ENCODE measurements at regions not wholly inside any gene's neighbourhood (a gene's known extent, or its start where the extent isn't known, plus 50 kb on each side); places are given as distances from the start of the nearest gene placed in this dataset.
A peak's percentile ranks its signal among the peaks of the same experiment; 100 is the strongest.

DNA sequence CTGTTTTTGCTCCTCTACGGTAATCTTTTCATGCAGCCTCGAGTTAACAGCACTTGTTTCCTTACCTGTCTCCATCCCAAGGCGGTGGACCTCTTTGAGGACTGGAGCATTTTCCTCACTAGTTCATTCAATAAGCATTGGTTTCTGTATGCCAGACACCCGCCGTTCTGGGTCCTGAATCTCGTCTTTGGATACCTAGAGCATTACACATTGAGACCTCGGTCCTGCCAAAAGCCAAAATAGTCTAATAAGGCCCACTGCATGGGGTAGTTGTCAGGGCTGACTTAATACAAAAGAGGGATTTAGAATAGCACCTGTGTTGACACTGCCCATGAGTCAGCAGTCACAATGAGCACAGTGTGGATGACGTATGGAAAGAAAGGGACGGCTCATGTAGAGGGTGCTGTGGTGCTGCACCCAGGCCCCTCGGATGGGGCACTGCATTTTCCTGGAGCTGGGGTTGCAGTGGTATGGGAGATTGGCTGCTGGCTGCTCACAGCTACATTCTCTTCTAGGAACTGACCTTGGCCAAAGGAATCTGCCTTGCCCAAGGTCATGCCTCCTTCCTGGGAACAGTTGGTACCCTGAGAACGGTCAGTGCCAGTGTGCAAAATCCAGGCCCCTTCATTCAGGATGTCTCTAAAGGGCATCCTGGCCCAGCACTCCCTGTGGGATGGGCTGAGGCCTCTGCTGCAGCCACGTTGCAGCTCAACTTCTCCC lies 126.9 kb upstream of the NCK2 start:
- DNase-seq = no peak

- no peak for DNase-seq
These were observed 129.4 kb upstream of the NCK2 start for GRCh38 chr2:105615305-105615704.

DNA sequence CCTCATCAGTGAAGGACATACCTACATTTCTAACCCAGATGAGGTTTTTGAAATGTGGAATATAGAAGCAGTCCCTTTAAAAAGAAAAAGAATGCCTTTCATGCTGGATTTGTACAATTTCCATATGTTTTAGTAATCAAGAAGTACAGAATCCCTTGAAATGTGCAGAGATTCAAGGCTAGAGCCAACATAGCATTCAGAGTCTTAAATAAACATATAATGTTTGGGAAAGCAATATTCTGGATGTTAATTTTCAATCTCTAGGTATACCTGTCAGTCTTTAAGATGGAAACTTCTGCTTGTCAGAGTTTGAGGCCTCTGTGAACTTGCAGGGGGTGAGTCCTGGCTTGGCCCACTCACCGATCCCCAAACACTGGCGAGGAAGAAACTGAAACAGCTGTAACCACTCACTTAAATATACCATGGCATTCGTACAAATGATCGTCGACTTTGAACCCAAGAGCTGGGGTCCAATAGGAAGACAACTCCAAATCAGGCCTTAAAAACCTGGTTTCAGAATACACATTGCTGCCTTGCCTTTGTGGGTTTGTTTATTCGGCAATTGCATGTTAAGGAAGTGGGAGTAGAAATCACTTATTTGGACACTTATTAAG lies 132.8 kb upstream of the NCK2 start:
- DNase-seq = no peak

GRCh38 chr2:105611333-105611637 lies 133.4 kb upstream of the NCK2 start:
- no peak for DNase-seq

DNA sequence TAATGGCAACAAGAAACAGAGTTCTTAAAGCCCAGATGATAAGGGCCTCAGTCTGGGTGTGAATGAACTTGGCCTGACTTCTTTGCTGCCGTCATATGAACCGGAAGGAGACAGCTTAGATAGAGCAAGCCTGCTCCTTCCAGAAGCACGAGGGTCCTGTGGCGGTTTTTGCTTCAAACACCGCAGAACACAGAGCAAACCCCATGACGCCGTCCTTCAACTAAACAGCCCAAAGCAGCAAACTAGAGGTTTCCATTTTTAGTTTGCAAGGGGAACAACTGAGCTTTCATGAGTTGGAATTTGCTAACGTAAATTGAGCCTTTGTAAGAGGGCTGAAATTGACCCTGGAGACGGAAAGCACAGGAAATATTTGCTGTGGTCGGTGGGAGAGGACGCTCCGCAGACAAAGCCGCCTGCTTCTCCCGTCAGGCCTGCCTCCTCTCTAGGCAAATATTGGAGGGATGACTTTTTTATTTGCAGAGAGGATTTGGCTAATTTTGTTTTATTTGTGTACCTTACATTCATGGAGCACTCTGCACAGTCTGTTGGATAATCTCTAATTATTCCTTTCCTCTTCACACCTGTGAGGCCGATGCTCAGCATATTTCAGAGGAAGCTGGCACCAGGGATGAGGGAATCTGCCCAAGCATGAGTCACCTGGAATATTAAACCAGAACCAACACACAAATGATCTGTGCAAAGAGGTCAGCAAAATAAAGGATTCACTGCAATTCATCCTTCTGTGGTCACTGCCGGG lies 134.0 kb upstream of the NCK2 start:
- peak; percentile 37 for DNase-seq

DNA sequence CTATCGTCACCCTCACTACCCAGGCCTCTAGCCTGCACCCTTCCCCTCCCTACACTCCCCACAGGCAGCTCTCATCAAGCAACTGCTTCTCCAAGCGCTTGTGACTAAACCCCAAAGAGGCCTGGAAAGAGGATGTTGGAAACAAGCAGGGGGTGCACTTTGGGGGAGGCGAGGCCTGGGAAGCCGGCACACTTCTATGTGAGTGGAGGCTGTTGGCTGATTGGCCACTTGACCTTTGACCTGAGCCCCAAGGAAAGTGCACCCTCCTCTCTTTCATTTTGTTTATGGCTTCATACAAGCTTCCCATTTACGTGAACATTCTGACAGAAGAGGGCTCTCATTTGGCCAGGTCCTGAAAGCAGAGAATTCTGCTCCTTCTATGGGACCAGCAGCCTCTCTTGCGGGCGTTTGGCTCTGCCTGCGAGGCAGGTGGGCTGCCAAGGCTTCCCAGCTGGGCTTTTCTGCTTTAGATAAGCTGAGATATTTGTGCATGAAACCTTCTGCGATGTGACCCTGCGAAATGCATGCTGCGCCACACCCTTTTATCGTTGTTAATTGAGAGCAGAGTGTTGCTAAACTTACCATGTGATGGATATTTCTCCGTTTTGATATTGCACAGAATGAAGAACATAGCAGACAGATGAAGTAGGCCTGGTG lies 134.8 kb upstream of the NCK2 start:
- DNase-seq = no peak

GRCh38 chr2:105607920-105608504 lies 136.7 kb upstream of the NCK2 start:
- no peak for DNase-seq

DNA sequence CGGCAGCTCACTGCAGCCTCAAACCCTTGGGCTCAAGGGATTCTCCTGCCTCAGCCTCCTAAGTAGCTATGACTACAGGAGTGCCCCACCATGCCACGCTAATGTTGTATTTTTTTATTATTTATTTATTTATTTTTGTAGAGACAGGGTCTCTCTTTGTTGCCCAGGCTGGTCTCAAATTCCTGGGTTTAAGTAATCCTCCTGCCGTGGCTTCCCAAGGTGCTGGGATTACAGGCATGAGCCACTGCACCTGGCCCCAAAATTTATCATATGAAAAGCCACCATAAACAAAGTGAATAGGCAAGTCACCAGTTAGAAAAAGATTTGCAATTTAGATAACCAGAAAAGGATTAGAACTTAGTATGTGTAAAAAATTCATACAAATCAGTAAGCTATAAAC lies 138.6 kb upstream of the NCK2 start:
- DNase-seq = no peak

- no peak for DNase-seq
These were observed 139.8 kb upstream of the NCK2 start for GRCh38 chr2:105604938-105605337.

DNA sequence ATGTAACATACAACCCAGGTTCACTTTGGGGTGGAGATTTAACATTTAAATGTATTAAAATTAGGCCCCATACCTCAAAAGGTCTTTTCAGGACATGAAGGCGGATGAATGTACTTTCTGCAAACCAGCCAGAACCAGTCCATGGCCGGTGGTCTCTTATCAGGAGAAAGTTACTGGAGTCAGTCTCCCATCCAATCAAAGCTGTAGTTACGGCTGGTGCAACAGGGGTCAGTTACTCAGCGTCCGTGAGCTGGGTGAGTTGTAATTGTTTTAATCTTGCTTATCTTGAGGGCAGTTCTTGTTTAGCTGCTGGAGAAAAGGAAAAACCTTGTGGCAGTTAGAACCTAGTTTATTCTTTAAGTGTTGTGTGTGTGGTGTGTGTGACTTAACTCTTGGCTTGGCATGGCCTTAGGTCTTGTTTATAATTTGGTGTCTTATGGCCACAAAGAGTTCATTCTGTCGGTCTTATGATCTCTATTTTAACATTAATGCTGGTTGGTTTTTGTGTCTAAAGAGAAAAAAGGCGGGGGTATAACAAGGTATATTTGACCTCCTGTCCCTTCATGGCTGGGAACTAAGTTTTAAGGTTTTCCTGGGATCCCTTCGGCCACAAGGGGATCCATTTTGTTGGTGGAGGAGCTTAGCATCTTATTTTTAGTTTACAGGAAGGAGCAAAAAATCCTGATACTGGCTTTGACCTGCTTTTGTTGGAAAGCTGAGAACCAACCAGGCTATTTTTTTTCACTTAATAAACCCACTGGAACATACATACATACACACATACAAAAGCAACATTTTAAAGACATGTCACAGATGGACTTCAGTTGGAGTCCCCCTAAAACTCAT lies 143.5 kb upstream of the NCK2 start:
- no peak for DNase-seq

GRCh38 chr2:105600602-105600948 lies 144.1 kb upstream of the NCK2 start:
- DNase-seq = no peak

- DNase-seq = no peak
These were observed 144.7 kb upstream of the NCK2 start for GRCh38 chr2:105600037-105600442.

- DNase-seq = no peak
These were observed 145.6 kb upstream of the NCK2 start for GRCh38 chr2:105598829-105599698.

GRCh38 chr2:105597806-105598803 lies 146.6 kb upstream of the NCK2 start:
- DNase-seq = no peak

DNA sequence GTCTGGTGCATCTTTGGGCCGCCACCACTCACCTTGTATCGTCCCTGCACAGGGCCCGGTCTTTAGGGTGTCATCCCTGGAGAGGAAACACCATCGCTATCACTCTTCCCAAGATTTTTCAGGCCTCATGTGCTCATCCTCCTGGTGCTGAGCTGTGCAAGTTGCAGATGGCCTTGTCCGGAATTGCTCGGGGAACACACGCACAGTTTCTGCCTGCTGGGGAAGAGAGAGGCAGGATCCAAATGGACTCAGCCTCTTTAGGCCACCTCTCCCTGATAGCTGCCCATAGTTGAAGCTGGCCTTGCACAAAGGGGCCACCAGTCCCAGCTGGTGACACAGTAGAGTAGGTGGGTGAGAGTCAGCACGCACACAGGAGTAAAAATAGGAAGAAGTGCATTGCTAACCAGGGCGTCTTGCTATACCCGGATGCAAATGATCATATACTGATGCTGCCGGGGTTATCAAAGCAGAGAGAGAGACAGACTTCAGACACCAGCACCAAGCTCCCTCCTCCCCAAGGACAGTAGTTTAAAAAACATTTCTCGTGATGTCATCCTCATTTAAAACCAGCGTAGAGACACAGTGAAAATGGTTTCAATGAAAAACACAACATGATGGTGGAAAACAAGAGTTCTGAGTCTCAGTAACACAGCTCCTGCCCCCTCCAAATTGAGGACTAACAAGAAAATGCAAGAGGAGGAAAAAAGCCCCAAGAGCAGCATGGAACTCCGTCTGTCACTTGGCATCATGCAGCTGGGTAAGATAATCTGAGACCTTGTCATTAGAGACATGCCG lies 147.5 kb upstream of the NCK2 start:
- DNase-seq = no peak

DNA sequence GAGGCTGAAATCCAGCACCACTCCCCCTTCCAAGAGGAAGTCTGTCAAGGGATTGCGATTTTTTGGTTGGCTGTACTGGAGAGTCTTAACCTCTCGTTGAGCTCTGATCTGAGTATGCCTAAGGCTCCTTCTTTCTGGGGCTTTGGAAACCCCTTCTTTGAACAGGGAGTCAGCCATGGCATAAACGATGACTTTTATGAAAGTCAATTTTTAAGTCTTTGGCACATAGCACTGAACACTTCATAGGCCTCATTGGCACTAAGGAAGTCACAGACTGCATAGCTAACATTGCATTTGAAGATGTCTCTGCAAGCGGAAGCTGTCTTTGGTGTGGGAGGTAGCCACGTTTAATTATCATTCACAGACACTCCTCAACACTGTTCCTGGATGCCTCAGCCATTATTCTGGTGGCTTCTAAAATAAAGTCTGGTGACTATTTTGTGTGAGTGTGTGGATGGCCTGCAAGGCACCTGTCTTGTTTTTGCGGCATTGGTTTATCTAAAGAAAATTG lies 148.2 kb upstream of the NCK2 start:
- no peak for DNase-seq

- DNase-seq = no peak
These were observed 149.2 kb upstream of the NCK2 start for GRCh38 chr2:105595536-105595935.

GRCh38 chr2:105593221-105593967 lies 151.3 kb upstream of the NCK2 start:
- no peak for DNase-seq
